H1 (cell line): ENCODE measurements at regions not wholly inside any gene's neighbourhood (a gene's known extent, or its start where the extent isn't known, plus 50 kb on each side); places are given as distances from the start of the nearest gene placed in this dataset.

ENCODE experiments used
- CTCF ChIA-PET: fragments of 300-600 bp; sonication (Branson Sonifier 250); formaldehyde crosslinking; loops from one replicate; lab custom pipeline; 2021; ENCODE audit not compliant: partially characterized antibody; lab: Charles Lee
- POLR2A ChIA-PET: fragments of 300-600 bp; sonication (Branson Sonifier 250); formaldehyde crosslinking; loops from one replicate; lab custom pipeline; 2021; ENCODE audit warnings: inconsistent platforms; ENCODE audit not compliant: partially characterized antibody; lab: Charles Lee
- DNase-seq, 2 experiments: peaks; one replicate each; pipeline versions ENCODE4 v3.0.0 to v3.0.0-alpha.2; 2010 to 2022; ENCODE audit warnings: low spot score in 2 of 2, low read depth in 1 of 2, mixed read lengths in 1 of 2
- FAIRE-seq: peaks from 2 replicates; lab custom pipeline; 2011; peaks lifted over from hg19 to GRCh38; lab: Jason Lieb, UNC
- H2AFZ ChIP-seq: 2 replicates; pipeline ENCODE4 v1.8.1; 2012; ENCODE audit warnings: low read length, inconsistent platforms
- H2AK5ac ChIP-seq: 2 replicates; pipeline ENCODE4 v1.6.1; 2013; ENCODE audit warnings: low read depth, low read length
- H2BK120ac ChIP-seq: replicated peaks from 2 replicates; pipeline ENCODE3; 2013; ENCODE audit warnings: low read depth, low read length, inconsistent platforms
- H2BK12ac ChIP-seq: 2 replicates; pipeline ENCODE4 v1.6.1; 2013; ENCODE audit warnings: low read depth, low read length
- H2BK15ac ChIP-seq: 2 replicates; pipeline ENCODE4 v1.6.1; 2013; ENCODE audit warnings: low read length
- H2BK20ac ChIP-seq: 2 replicates; pipeline ENCODE4 v1.6.1; 2013; ENCODE audit warnings: low read length
- H2BK5ac ChIP-seq: 2 replicates; pipeline ENCODE4 v1.6.1; 2013; ENCODE audit warnings: low read depth, low read length
- H3K14ac ChIP-seq: 2 replicates; pipeline ENCODE4 v1.6.1; 2013; ENCODE audit warnings: inconsistent platforms; ENCODE audit not compliant: insufficient read length
- H3K18ac ChIP-seq: 2 replicates; pipeline ENCODE4 v1.6.1; 2013; ENCODE audit warnings: low read length; ENCODE audit errors: extremely low read depth
- H3K23ac ChIP-seq: 2 replicates; pipeline ENCODE4 v1.6.1; 2013; ENCODE audit warnings: inconsistent platforms; ENCODE audit not compliant: insufficient read length
- H3K23me2 ChIP-seq: 2 replicates; pipeline ENCODE4 v1.6.1; 2013; ENCODE audit warnings: low read depth, low read length
- H3K27ac ChIP-seq: 2 replicates; pipeline ENCODE4 v1.6.1; 2011; ENCODE audit warnings: low read depth, low read length, inconsistent platforms
- H3K27me3 ChIP-seq, 4 experiments: replicated peaks in 1 of 4; 1 replicate in 1 of 4; 2 replicates in 3 of 4; pipeline versions ENCODE4 v1.6.1 to v1.8.1; 2011 to 2013; ENCODE audit warnings: low read length in 3 of 4, mild to moderate bottlenecking in 3 of 4, inconsistent platforms in 2 of 4, mixed read lengths in 2 of 4, moderate library complexity in 1 of 4; ENCODE audit not compliant: control insufficient read depth in 3 of 4, insufficient read depth in 3 of 4; ENCODE audit errors: extremely low read depth in 1 of 4
- H3K36me3 ChIP-seq, 4 experiments: 2 replicates each; pipeline versions ENCODE4 v1.6.1 to v1.8.1; 2011 to 2013; ENCODE audit warnings: mild to moderate bottlenecking in 4 of 4, low read length in 3 of 4, moderate library complexity in 2 of 4, control low read depth in 1 of 4, inconsistent platforms in 1 of 4; ENCODE audit not compliant: insufficient read depth in 4 of 4, control insufficient read depth in 2 of 4
- H3K4ac ChIP-seq: replicated peaks from 2 replicates; pipeline ENCODE3; 2013; ENCODE audit warnings: low read length, low read depth, mixed read lengths, inconsistent platforms; ENCODE audit not compliant: insufficient read length
- H3K4me1 ChIP-seq, 4 experiments: replicated peaks in 1 of 4; 1 replicate in 1 of 4; 2 replicates in 3 of 4; pipeline versions ENCODE4 v1.6.1 to v1.8.1; 2011 to 2013; ENCODE audit warnings: low read length in 3 of 4, inconsistent platforms in 2 of 4, mixed read lengths in 1 of 4; ENCODE audit not compliant: insufficient read depth in 4 of 4, control insufficient read depth in 3 of 4
- H3K4me2 ChIP-seq, 2 experiments: 2 replicates each; pipeline versions ENCODE4 v1.6.1 to v1.8.1; 2011 to 2013; ENCODE audit warnings: low read depth in 2 of 2, low read length in 2 of 2, control low read depth in 1 of 2, inconsistent platforms in 1 of 2, mild to moderate bottlenecking in 1 of 2; ENCODE audit not compliant: insufficient read depth in 1 of 2
- H3K4me3 ChIP-seq, 4 experiments: fragments of 200-600, 300-600 bp in 1 of 4; sonication (generic), shearing (Covaris generic), sonication (Bioruptor Twin) in 1 of 4; 2 replicates each; pipeline versions ENCODE4 v1.5.1 to v1.8.1; 2011 to 2016; ENCODE audit warnings: low read length in 4 of 4, low read depth in 3 of 4, control low read depth in 2 of 4, inconsistent platforms in 2 of 4, mild to moderate bottlenecking in 2 of 4, mixed read lengths in 1 of 4, moderate library complexity in 1 of 4; ENCODE audit not compliant: insufficient read depth in 2 of 4; ENCODE audit errors: extremely low read depth in 1 of 4
- H3K56ac ChIP-seq: replicated peaks from 2 replicates; pipeline ENCODE3; 2013; ENCODE audit warnings: low read depth, mild to moderate bottlenecking, mixed read lengths, low read length, inconsistent platforms; ENCODE audit not compliant: insufficient read length
- H3K79me1 ChIP-seq: 2 replicates; pipeline ENCODE4 v1.6.1; 2013; ENCODE audit warnings: low read depth, low read length, control low read depth
- H3K79me2 ChIP-seq, 2 experiments: 2 replicates each; pipeline versions ENCODE4 v1.6.1 to v1.8.1; 2012 to 2013; ENCODE audit warnings: low read length in 2 of 2, mild to moderate bottlenecking in 2 of 2, inconsistent platforms in 1 of 2; ENCODE audit not compliant: insufficient read depth in 2 of 2, control insufficient read depth in 1 of 2
- H3K9ac ChIP-seq, 4 experiments: replicated peaks in 1 of 4; 1 replicate in 1 of 4; 2 replicates in 3 of 4; pipeline versions ENCODE4 v1.6.1 to v1.8.1; 2011 to 2013; ENCODE audit warnings: low read depth in 3 of 4, low read length in 3 of 4, control low read depth in 2 of 4, mild to moderate bottlenecking in 2 of 4, moderate library complexity in 2 of 4, inconsistent platforms in 1 of 4; ENCODE audit errors: extremely low read depth in 1 of 4
- H3K9me3 ChIP-seq, 2 experiments: 2 replicates each; pipeline versions ENCODE4 v1.6.1 to v1.8.1; 2012 to 2013; ENCODE audit warnings: mild to moderate bottlenecking in 2 of 2, moderate library complexity in 2 of 2, control low read depth in 1 of 2, inconsistent platforms in 1 of 2, low read depth in 1 of 2, low read length in 1 of 2, mixed read lengths in 1 of 2; ENCODE audit not compliant: insufficient read depth in 2 of 2
- H4K20me1 ChIP-seq, 2 experiments: replicated peaks in 1 of 2; 2 replicates each; pipeline versions ENCODE3 to v1.8.1; 2011 to 2013; ENCODE audit warnings: inconsistent platforms in 2 of 2, low read length in 2 of 2, mild to moderate bottlenecking in 1 of 2; ENCODE audit not compliant: insufficient read depth in 2 of 2, control insufficient read depth in 1 of 2
- H4K5ac ChIP-seq: 2 replicates; pipeline ENCODE4 v1.6.1; 2013; ENCODE audit warnings: low read length, low read depth, mixed read lengths, inconsistent platforms; ENCODE audit not compliant: insufficient read length
- H4K8ac ChIP-seq: 2 replicates; pipeline ENCODE4 v1.8.0; 2013; ENCODE audit warnings: mild to moderate bottlenecking, moderate library complexity, low read length, inconsistent platforms; ENCODE audit not compliant: insufficient read depth; ENCODE audit errors: extremely low read depth
- H4K91ac ChIP-seq: replicated peaks from 2 replicates; pipeline ENCODE3; 2013; ENCODE audit warnings: low read length, mixed read lengths, inconsistent platforms; ENCODE audit not compliant: insufficient read length
- E2F6 ChIP-seq: IDR thresholded peaks from 2 replicates; pipeline ENCODE4 v1.6.1; 2012; ENCODE audit warnings: inconsistent platforms
- SIN3A ChIP-seq, 2 experiments: IDR thresholded peaks in 1 of 2; conservative IDR thresholded peaks in 1 of 2; 2 replicates each; pipeline ENCODE4 v1.6.1; 2011 to 2012; ENCODE audit warnings: low read length in 2 of 2, improper control_type of control experiment in 1 of 2, low read depth in 1 of 2, mild to moderate bottlenecking in 1 of 2
- WGBS, 2 experiments: shearing (Covaris generic) in 1 of 2; methylation state at CpG; one replicate each; pipeline versions ENCODE4 v1.1.6 to v1.1.7; 2013 to 2015; ENCODE audit warnings: low lambda C conversion rate in 2 of 2, mixed read lengths in 2 of 2, inconsistent platforms in 1 of 2, low coverage in 1 of 2, missing lambda C conversion rate in 1 of 2; ENCODE audit not compliant: insufficient replicate concordance in 2 of 2, insufficient coverage in 1 of 2, insufficient read length in 1 of 2; ENCODE audit errors: extremely low coverage in 1 of 2, missing lambda C conversion rate in 1 of 2; 5-methylcytosine and 5-hydroxymethylcytosine counted together

- Histone ChIP-seq H3K4me2 (no peak overlapping the region), H3K27me3 (no peaks in the 10 kb centered on the region), H2BK15ac (no peak overlapping the region), H3K36me3 (no peaks in the 10 kb centered on the region), H3K79me1 (no peaks in the 10 kb centered on the region), H3K14ac (no peak overlapping the region), H4K8ac (no peak overlapping the region), H3K23ac (no peak overlapping the region), H2AK5ac (no peak overlapping the region), H3K4ac (no peak overlapping the region), H2BK5ac (no peak overlapping the region), H3K79me2 (no peaks in the 10 kb centered on the region), H3K9me3 (no peaks in the 10 kb centered on the region), H2BK12ac (no peak overlapping the region), H2AFZ (no peak overlapping the region), H4K5ac (no peak overlapping the region), H3K9ac (no peak overlapping the region), H4K91ac (no peak overlapping the region), H3K56ac (no peak overlapping the region), H4K20me1 (no peaks in the 10 kb centered on the region), H3K4me1 (no peaks in the 10 kb centered on the region), H3K23me2 (no peaks in the 10 kb centered on the region), H3K27ac (no peak overlapping the region), H2BK20ac (no peak overlapping the region), H3K4me3 (no peak overlapping the region), H3K18ac (no peak overlapping the region), H2BK120ac (no peak overlapping the region)
- 93% methylated on average over 5 of the region's 5 CpGs; no CpG with 5 or more reads in 1 of the 2 experiments for WGBS, 2 experiments
- POLR2A ChIA-PET = no interaction called here
- CTCF ChIA-PET = no interaction called here
- DNase-seq (no peak), FAIRE-seq (no peak)
- TF ChIP-seq E2F6 (no peak), SIN3A (conservative IDR thresholded peaks at IDR 0.05 in 1 of 2, IDR thresholded peaks at IDR 0.05 in 1 of 2; ENCODE audit: low read depth in 1 of 2, low read length in 2 of 2) (no peak)
Observed at GRCh38 chr2:125341353-125341752, 1314.6 kb upstream of the GYPC start.
